ENCODE measurements at regions not wholly inside any gene's neighbourhood (a gene's known extent, or its start where the extent isn't known, plus 50 kb on each side); places are given as distances from the start of the nearest gene placed in this dataset.

DNA sequence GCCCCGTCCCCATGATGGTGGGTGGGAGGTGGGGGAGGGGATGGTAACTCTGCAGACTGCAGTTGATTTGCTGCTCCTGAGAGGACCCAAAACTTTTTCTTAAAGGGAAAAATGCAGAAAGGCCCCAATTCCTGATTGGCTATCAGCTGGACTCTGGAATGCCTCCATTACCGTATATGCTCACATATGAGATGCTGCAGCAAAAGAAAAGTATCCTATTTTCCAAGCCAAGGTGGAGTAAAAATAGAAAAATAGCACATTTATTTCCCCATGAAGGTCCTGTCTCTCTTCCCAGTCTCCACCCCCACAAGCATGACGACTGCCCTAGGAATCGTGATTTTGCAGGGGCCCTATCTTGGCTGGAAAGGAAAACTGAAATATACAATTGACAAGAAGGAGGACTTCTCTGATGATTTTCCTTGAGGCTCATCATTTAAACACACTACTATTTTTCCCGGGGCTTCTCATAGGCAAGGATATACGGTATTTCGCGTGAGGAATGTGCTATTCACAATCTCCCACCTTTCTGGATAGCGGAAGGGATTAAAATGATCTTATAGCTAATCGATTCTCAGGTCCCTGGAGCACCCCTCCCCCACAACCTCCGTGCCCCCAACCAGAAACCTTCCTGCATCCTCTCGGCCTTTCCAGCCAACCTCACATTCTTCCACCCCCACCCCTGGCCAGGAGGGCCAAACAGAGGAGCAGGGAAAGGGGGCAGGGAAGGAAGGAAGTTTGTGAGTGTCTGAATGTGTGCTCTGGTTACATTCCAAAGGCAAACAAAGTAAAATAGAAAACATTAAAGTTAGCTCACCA lies 138.9 kb upstream of the CCND2 start:
- TF ChIP-seq, protein P1, sequence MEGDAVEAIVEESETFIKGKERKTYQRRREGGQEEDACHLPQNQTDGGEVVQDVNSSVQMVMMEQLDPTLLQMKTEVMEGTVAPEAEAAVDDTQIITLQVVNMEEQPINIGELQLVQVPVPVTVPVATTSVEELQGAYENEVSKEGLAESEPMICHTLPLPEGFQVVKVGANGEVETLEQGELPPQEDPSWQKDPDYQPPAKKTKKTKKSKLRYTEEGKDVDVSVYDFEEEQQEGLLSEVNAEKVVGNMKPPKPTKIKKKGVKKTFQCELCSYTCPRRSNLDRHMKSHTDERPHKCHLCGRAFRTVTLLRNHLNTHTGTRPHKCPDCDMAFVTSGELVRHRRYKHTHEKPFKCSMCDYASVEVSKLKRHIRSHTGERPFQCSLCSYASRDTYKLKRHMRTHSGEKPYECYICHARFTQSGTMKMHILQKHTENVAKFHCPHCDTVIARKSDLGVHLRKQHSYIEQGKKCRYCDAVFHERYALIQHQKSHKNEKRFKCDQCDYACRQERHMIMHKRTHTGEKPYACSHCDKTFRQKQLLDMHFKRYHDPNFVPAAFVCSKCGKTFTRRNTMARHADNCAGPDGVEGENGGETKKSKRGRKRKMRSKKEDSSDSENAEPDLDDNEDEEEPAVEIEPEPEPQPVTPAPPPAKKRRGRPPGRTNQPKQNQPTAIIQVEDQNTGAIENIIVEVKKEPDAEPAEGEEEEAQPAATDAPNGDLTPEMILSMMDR (conservative IDR thresholded peaks at IDR 0.05): no peak
- no peak for TF ChIP-seq ZFX (IDR thresholded peaks at IDR 0.05)
- H3K27ac ChIP-seq: no peak overlapping the region

DNA sequence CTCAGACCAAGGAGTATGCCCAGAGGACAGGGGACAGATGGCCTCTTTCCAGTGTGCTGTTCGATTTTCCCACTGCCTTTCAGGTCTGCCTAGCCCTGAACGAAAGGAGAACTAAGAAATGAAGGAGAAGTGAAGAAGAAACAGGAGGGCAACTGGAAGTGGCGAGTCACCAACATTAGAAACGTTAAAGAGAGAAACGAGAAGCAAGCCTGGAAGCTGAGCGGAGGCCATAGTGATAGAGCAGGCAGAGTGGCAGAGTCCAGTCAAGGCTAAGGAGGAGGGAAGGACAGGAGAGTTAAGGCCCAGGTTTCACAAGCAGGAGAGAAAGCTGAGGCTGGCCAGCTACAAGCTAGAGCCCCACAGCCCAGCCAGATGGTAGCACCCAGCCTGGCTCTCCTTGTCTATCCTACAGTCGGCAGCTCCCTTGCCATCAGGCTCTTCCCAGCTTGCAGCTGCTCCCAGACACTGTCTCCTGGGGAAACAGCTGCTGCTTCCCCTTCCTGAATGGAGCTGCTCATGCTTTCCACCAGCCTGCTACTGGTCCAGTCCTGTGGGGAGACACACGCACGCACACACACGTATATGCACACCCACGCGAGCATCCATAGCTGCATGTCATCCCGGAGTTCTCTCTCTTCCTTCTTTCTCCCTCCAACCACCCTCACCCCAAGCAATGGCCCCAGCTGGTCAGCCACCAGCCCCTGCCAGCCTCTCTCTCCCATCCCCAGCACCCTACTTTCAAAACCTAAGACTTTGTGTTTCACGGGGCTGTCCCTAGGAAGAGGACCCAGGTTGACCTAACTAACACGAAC lies 139.7 kb upstream of the CCND2 start:
- TF ChIP-seq, protein P1 (conservative IDR thresholded peaks at IDR 0.05): no peak
- TF ChIP-seq ZFX (IDR thresholded peaks at IDR 0.05): no peak
- no peak overlapping the region for H3K27ac ChIP-seq

DNA sequence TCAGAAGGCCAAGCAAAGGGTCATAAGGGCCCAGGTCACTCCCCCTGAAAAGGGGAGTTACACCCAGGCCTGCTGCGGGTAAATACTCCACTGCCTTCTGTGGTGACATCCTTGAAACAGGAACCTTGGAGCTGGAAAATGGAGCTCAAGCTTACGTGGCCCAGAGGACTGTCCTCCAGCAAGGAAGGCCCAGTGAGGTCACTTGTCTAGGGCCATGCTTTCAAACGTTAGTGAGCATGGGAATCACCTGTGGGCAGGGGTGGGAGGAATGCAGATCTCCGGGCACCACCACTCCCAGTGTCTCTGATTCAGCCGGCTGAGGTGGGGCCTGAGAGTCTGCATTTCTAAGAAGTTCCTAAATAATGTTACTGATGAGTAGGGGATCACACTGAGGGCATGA lies 140.5 kb upstream of the CCND2 start:
- TF ChIP-seq, protein P1 (conservative IDR thresholded peaks at IDR 0.05): no peak
- TF ChIP-seq ZFX (IDR thresholded peaks at IDR 0.05): no peak
- no peak overlapping the region for H3K27ac ChIP-seq

DNA sequence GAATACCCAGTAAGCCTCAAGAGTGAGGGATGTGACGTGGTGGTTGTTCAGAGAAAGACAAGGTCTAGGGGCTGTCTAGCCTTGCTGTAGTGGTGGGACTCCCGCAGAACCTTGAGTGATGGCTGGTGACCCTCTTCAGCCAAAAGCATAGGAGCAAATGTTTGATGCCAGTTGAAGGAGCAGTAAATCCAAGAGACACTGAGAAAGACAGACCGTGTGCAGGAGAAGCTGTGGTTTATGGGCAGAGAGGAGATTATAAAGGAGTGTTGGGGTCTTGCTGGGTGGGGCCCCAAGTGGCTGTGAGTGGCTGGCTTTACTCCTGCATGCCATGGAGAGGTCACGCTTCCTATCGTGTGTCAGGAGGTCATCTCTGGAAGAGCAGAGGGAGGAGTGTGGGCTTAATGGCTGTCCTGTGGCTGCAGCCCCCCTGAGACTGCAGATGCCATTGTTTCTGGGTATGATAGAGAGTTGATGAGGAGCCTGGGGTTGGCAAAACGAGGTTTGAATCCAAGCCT lies 152.0 kb upstream of the CCND2 start:
- H3K27ac ChIP-seq: no peak overlapping the region
- TF ChIP-seq, protein P1 (conservative IDR thresholded peaks at IDR 0.05): no peak
- no peak for TF ChIP-seq ZFX (IDR thresholded peaks at IDR 0.05)

DNA sequence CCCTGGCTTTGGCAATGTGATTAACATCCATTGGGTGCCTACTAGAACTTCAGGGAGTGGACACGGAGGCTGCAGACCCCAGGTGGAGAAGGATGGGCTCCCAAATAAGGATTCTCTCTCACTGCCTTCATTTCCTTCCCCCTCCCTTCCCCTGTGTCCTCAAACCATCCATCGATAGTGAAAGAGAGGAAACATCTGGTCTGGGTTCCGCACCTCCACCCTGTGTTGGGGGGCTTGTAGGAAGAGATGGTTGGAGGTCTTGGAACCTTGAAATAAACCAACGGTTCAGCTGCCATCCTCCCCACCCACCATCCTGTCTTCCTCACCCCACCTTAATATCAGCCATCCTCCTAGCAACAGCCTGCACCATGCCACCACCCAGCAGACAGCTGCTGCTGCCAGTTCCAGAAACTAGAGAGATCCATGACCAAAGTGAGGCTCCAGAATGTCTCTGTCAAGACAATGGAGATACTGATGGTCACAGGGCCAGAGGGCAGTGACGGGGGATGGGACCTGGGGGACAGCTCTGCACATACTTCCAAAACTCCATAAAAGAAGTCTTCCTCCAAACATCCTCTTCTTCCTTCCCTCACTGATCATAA lies 153.1 kb upstream of the CCND2 start:
- H3K27ac ChIP-seq: no peak overlapping the region
- TF ChIP-seq, protein P1 (conservative IDR thresholded peaks at IDR 0.05): no peak
- TF ChIP-seq ZFX (IDR thresholded peaks at IDR 0.05): no peak

DNA sequence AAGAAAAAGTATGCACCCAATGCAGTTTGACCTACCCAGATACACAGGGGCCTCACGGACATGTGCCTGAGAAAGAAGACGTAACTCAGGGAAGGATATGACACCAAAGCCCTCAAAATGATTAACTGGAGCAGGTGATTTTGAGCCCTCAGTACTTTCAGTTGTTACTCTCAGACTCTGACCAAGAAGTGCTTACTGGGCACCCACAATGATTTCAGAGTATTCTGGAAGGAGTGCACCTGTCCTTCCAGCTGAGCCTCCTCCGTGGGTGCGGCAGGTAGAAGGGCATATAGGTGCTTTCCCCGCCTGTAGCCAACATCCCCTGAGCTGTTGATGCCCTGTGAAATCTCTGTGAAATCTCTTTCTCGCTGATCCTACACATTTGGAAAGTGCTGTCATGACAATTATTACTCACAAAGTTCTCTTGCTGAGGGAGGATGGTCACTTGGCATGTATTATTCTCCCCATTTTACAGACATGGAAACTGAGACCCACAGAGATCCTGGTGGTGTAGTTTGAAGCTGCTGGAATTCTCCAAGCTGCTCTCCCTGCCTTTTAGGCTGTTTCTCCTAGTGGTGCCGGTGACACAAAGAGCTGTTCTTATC lies 154.3 kb upstream of the CCND2 start:
- H3K27ac ChIP-seq: no peak overlapping the region
- TF ChIP-seq ZFX (IDR thresholded peaks at IDR 0.05): no peak
- TF ChIP-seq, protein P1 (conservative IDR thresholded peaks at IDR 0.05): no peak

Measured in C4-2B (cell line).